HCT116 (cell line): ENCODE measurements at regions not wholly inside any gene's neighbourhood (a gene's known extent, or its start where the extent isn't known, plus 50 kb on each side); places are given as distances from the start of the nearest gene placed in this dataset.

Experiments
- ATAC-seq: fragments of 200-7000 bp; cut with Tn5 transposase; 2 replicates; pipeline ENCODE4 v1.9.1; 2020; ENCODE audit warnings: mild to moderate bottlenecking, moderate library complexity
- BruUV-seq: library from RNA; stranded (reverse); fragments of 400-500 nt; replicated peaks from 2 replicates; lab custom pipeline; 2021; lab: Mats Ljungman, UMichigan
- CTCF ChIA-PET: fragments of 300-600 bp; sonication (Branson Sonifier 250); formaldehyde crosslinking; loops from one replicate; lab custom pipeline; 2021; ENCODE audit warnings: antibody characterized with exemption; lab: Charles Lee
- POLR2A ChIA-PET: fragments of 300-600, 350-600 bp; sonication (Branson Sonifier 250); formaldehyde crosslinking; loops from one replicate; lab custom pipeline; 2021; ENCODE audit warnings: antibody characterized with exemption; lab: Charles Lee
- RAD21 ChIA-PET, 2 experiments: fragments of 300-600 bp; sonication (Branson Sonifier 250); formaldehyde crosslinking; loops; one replicate each; lab custom pipeline; 2023; ENCODE audit warnings: low total read pairs in 2 of 2; ENCODE audit not compliant: uncharacterized antibody in 2 of 2, unreplicated experiment in 2 of 2, low non-redundant PET in 1 of 2; lab: Charles Lee
- DNase-seq: peaks from one replicate; pipeline ENCODE4 v3.0.0-alpha.2; 2010; ENCODE audit warnings: low read depth, low spot score
- H2AFZ ChIP-seq: fragments of 200-600 bp; shearing (Covaris generic), sonication (generic); 2 replicates; pipeline ENCODE4 v1.6.1; 2017; ENCODE audit warnings: low read depth, mixed run types, mixed read lengths, antibody characterized with exemption, low read length; ENCODE audit not compliant: poor library complexity, severe bottlenecking
- H3K27ac ChIP-seq: 2 replicates; pipeline ENCODE4 v1.5.1; 2012; ENCODE audit warnings: low read depth, low read length
- H3K27me3 ChIP-seq: fragments of 200-600 bp; sonication (generic); 2 replicates; pipeline ENCODE4 v1.6.1; 2016; ENCODE audit warnings: mixed run types, low read length, mixed read lengths; ENCODE audit not compliant: insufficient read depth
- H3K36me3 ChIP-seq, 2 experiments: fragments of 200-500 bp in 1 of 2; fragments of 200-600 bp in 1 of 2; sonication (Bioruptor generic) in 1 of 2; sonication (generic) in 1 of 2; 2 replicates each; pipeline versions ENCODE4 v1.5.1 to v1.6.1; 2014 to 2016; ENCODE audit warnings: low read length in 2 of 2, inconsistent platforms in 1 of 2, mixed read lengths in 1 of 2, mixed run types in 1 of 2; ENCODE audit not compliant: insufficient read depth in 2 of 2, control insufficient read depth in 1 of 2
- H3K4me1 ChIP-seq, 2 experiments: fragments of 200-600 bp in 1 of 2; sonication (generic) in 1 of 2; 2 replicates each; pipeline versions ENCODE4 v1.5.1 to v1.6.1; 2012 to 2017; ENCODE audit warnings: low read length in 2 of 2, inconsistent platforms in 1 of 2, mild to moderate bottlenecking in 1 of 2, mixed read lengths in 1 of 2, mixed run types in 1 of 2, moderate library complexity in 1 of 2; ENCODE audit not compliant: insufficient read depth in 2 of 2, control insufficient read depth in 1 of 2
- H3K4me2 ChIP-seq: fragments of 200-600 bp; sonication (generic); 2 replicates; pipeline ENCODE4 v1.6.1; 2017; ENCODE audit warnings: mixed run types, low read length, mixed read lengths
- H3K4me3 ChIP-seq, 2 experiments: fragments of 200-600 bp in 1 of 2; sonication (generic) in 1 of 2; replicated peaks in 1 of 2; 2 replicates each; pipeline ENCODE4 v1.5.1; 2011 to 2016; ENCODE audit warnings: low read length in 2 of 2, control low read depth in 1 of 2, low read depth in 1 of 2, mild to moderate bottlenecking in 1 of 2, mixed read lengths in 1 of 2, mixed run types in 1 of 2
- H3K79me2 ChIP-seq: fragments of 200-600 bp; sonication (generic); 2 replicates; pipeline ENCODE4 v1.6.1; 2017; ENCODE audit warnings: mild to moderate bottlenecking, mixed run types, low read length, moderate library complexity, mixed read lengths; ENCODE audit not compliant: insufficient read depth
- H3K9ac ChIP-seq: fragments of 200-600 bp; sonication (generic); 2 replicates; pipeline ENCODE4 v1.6.1; 2016; ENCODE audit warnings: low read length, mixed read lengths
- H3K9me2 ChIP-seq: fragments of 200-600 bp; sonication (generic), shearing (Covaris generic); 2 replicates; pipeline ENCODE4 v1.6.1; 2017; ENCODE audit warnings: mixed run types, mild to moderate bottlenecking, moderate library complexity; ENCODE audit not compliant: insufficient read depth
- H3K9me3 ChIP-seq, 2 experiments: fragments of 200-500 bp in 1 of 2; fragments of 200-600 bp in 1 of 2; sonication (Bioruptor generic) in 1 of 2; sonication (generic) in 1 of 2; 2 replicates each; pipeline ENCODE4 v1.6.1; 2014 to 2017; ENCODE audit warnings: low read length in 2 of 2, mixed read lengths in 2 of 2, inconsistent platforms in 1 of 2, low read depth in 1 of 2, mild to moderate bottlenecking in 1 of 2, mixed run types in 1 of 2, moderate library complexity in 1 of 2; ENCODE audit not compliant: control insufficient read depth in 1 of 2, insufficient read depth in 1 of 2
- H4K20me1 ChIP-seq: fragments of 200-600 bp; sonication (generic), shearing (Covaris generic); 2 replicates; pipeline ENCODE4 v1.6.1; 2017; ENCODE audit warnings: mixed run types, mild to moderate bottlenecking, moderate library complexity; ENCODE audit not compliant: insufficient read depth
- CBX3 ChIP-seq: IDR thresholded peaks from 2 replicates; pipeline ENCODE4 v1.6.1; 2012; ENCODE audit warnings: low read depth
- ELF1 ChIP-seq: IDR thresholded peaks from 2 replicates; pipeline ENCODE4 v1.6.1; 2012; ENCODE audit warnings: low read depth, borderline replicate concordance
- EZH2 ChIP-seq: fragments of 200-600 bp; sonication (generic); IDR thresholded peaks from 2 replicates; pipeline ENCODE4 v1.6.1; 2017; ENCODE audit warnings: antibody characterized with exemption, mixed run types
- EZH2phosphoT487 ChIP-seq: fragments of 200-600 bp; IDR thresholded peaks from 2 replicates; pipeline ENCODE4 v1.6.1; 2018; ENCODE audit warnings: antibody characterized with exemption, borderline replicate concordance
- JUND ChIP-seq: IDR thresholded peaks from 2 replicates; pipeline ENCODE4 v1.6.1; 2012
- POLR2AphosphoS5 ChIP-seq: IDR thresholded peaks from 2 replicates; pipeline ENCODE4 v1.6.1; 2011; ENCODE audit warnings: mild to moderate bottlenecking, low read depth, low read length, moderate library complexity
- TCF7L2 ChIP-seq: IDR thresholded peaks from 2 replicates; pipeline ENCODE4 v1.7.0; 2011; ENCODE audit warnings: borderline replicate concordance, inconsistent platforms; ENCODE audit not compliant: insufficient read depth, insufficient read length; ENCODE audit errors: extremely low read depth
- ZFX ChIP-seq: fragments of 450-650 bp; IDR thresholded peaks from 2 replicates; pipeline ENCODE4 v1.6.1; 2017
- ZNF274 ChIP-seq: fragments of 200-500 bp; sonication (Bioruptor generic); IDR thresholded peaks from 2 replicates; pipeline ENCODE4 v1.6.1; 2014; ENCODE audit warnings: mild to moderate bottlenecking, low read depth, low read length, inconsistent platforms
- intact Hi-C: fragments of 100-400 bp; cut with micrococcal nuclease; formaldehyde crosslinking; loops from 2 replicates; pipeline ENCODE4 v1.10.0; 2022
- TF ChIP-seq, protein P1 (sequence below): IDR thresholded peaks from 2 replicates; pipeline ENCODE4 v1.6.1; 2012; ENCODE audit warnings: low read depth

DNA sequence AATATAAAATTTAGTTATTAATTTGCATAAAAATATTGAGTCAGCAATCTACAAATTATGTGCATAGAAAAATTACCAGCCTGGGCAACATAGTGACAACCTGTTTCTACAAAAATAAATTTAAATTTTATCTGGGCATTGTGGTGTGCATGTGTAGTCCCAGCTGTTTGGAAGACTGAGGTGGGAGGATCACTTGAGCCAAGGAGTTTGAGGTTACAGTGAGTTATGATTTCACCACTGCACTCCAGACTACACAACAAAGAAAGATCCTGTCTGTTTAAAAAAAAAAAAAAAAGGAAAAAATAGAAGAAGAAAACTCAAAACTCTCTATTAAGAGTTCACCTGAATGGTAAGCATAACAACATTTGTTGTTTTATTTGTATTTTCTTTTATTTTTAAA lies 1048.4 kb upstream of the CDH2 start (continued):
- TF ChIP-seq EZH2phosphoT487: no peak
- TF ChIP-seq, protein P1, sequence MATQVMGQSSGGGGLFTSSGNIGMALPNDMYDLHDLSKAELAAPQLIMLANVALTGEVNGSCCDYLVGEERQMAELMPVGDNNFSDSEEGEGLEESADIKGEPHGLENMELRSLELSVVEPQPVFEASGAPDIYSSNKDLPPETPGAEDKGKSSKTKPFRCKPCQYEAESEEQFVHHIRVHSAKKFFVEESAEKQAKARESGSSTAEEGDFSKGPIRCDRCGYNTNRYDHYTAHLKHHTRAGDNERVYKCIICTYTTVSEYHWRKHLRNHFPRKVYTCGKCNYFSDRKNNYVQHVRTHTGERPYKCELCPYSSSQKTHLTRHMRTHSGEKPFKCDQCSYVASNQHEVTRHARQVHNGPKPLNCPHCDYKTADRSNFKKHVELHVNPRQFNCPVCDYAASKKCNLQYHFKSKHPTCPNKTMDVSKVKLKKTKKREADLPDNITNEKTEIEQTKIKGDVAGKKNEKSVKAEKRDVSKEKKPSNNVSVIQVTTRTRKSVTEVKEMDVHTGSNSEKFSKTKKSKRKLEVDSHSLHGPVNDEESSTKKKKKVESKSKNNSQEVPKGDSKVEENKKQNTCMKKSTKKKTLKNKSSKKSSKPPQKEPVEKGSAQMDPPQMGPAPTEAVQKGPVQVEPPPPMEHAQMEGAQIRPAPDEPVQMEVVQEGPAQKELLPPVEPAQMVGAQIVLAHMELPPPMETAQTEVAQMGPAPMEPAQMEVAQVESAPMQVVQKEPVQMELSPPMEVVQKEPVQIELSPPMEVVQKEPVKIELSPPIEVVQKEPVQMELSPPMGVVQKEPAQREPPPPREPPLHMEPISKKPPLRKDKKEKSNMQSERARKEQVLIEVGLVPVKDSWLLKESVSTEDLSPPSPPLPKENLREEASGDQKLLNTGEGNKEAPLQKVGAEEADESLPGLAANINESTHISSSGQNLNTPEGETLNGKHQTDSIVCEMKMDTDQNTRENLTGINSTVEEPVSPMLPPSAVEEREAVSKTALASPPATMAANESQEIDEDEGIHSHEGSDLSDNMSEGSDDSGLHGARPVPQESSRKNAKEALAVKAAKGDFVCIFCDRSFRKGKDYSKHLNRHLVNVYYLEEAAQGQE: no peak
- TF ChIP-seq ZNF274: no peak
- no peak for TF ChIP-seq EZH2
- TF ChIP-seq TCF7L2: no peak

DNA sequence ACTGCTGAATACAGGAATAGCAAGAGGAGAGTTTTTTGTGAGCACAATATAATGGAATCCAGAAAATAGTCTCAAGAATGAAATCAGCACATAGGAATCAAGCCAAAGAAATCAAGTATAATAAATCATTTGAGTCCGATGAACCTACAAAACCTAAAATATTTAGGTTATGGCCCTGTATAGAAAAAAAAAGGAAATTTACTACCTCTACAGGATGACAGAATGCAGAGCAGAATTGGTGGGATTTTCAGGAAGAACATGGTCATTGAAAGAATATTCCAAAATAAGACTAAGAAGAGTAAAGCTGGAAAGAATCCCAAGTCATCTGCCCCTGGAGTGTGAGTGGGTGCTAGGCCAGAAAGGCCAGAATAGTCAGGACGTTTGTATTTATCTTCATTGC lies 1041.2 kb upstream of the CDH2 start:
- Histone ChIP-seq H3K27ac (no peak overlapping the region), H3K27me3 (no peaks in the 10 kb centered on the region), H3K4me3 (no peak overlapping the region), H3K9me2 (no peaks in the 10 kb centered on the region), H3K9me3 (no peaks in the 10 kb centered on the region), H3K79me2 (no peaks in the 10 kb centered on the region), H3K4me1 (no peaks in the 10 kb centered on the region), H4K20me1 (no peaks in the 10 kb centered on the region), H3K9ac (no peak overlapping the region), H2AFZ (no peak overlapping the region), H3K36me3 (no peaks in the 10 kb centered on the region), H3K4me2 (no peak overlapping the region)
- DNase-seq (no peak), ATAC-seq (no peak)
- CTCF ChIA-PET: no interaction called here
- intact Hi-C loops: no loop called here
- RAD21 ChIA-PET: no interaction called here
- POLR2A ChIA-PET: no interaction called here
- no peak for TF ChIP-seq EZH2phosphoT487
- no peak for TF ChIP-seq CBX3
- no peak for TF ChIP-seq JUND
- TF ChIP-seq POLR2AphosphoS5: no peak
- no peak for TF ChIP-seq ZFX
- no peak for TF ChIP-seq ELF1
- TF ChIP-seq ZNF274: no peak
- BruUV-seq: no TSS peak
